GM19455 (cell line): ENCODE measurements at regions not wholly inside any gene's neighbourhood (a gene's known extent, or its start where the extent isn't known, plus 50 kb on each side); places are given as distances from the start of the nearest gene placed in this dataset.

Source experiments
- ATAC-seq: cut with Tn5 transposase; IDR thresholded peaks from one replicate; pipeline ENCODE4 v1.9.1; 2021; ENCODE audit not compliant: unreplicated experiment

- ATAC-seq: no peak
Measured at GRCh38 chr7:131900785-131901287, 344.4 kb upstream of the PODXL start.

- no peak for ATAC-seq
Measured at GRCh38 chr7:131899271-131900030, 343.0 kb upstream of the PODXL start.

- no peak for ATAC-seq
Measured at GRCh38 chr7:131898418-131898817, 342.0 kb upstream of the PODXL start.

- ATAC-seq: no peak
Measured at GRCh38 chr7:131897790-131898165, 341.4 kb upstream of the PODXL start.

- no peak for ATAC-seq
Measured at GRCh38 chr7:131897016-131897789, 340.8 kb upstream of the PODXL start.

GRCh38 chr7:131896165-131896863 lies 339.9 kb upstream of the PODXL start:
- ATAC-seq: no peak

GRCh38 chr7:131895541-131896164 lies 339.2 kb upstream of the PODXL start:
- no peak for ATAC-seq

- no peak for ATAC-seq
Measured at GRCh38 chr7:131893631-131894340, 337.4 kb upstream of the PODXL start.

- no peak for ATAC-seq
Measured at GRCh38 chr7:131890176-131890575, 333.7 kb upstream of the PODXL start.

GRCh38 chr7:131889572-131890150 lies 333.2 kb upstream of the PODXL start:
- ATAC-seq: no peak

- ATAC-seq: no peak
Measured at GRCh38 chr7:131883769-131884168, 327.3 kb upstream of the PODXL start.

- ATAC-seq: no peak
Measured at GRCh38 chr7:131883196-131883595, 326.8 kb upstream of the PODXL start.

GRCh38 chr7:131882321-131882720 lies 325.9 kb upstream of the PODXL start:
- no peak for ATAC-seq

GRCh38 chr7:131880078-131880477 lies 323.6 kb upstream of the PODXL start:
- ATAC-seq: no peak

GRCh38 chr7:131879424-131879823 lies 323.0 kb upstream of the PODXL start:
- no peak for ATAC-seq

- ATAC-seq: no peak
Measured at GRCh38 chr7:131878777-131879176, 322.3 kb upstream of the PODXL start.

GRCh38 chr7:131873581-131873980 lies 317.2 kb upstream of the PODXL start:
- no peak for ATAC-seq

GRCh38 chr7:131869986-131870385 lies 313.6 kb upstream of the PODXL start:
- ATAC-seq: no peak

GRCh38 chr7:131869169-131869844 lies 312.9 kb upstream of the PODXL start:
- ATAC-seq: no peak

GRCh38 chr7:131867461-131867860 lies 311.0 kb upstream of the PODXL start:
- no peak for ATAC-seq
